GM12878 (cell line): ENCODE measurements at regions not wholly inside any gene's neighbourhood (a gene's known extent, or its start where the extent isn't known, plus 50 kb on each side); places are given as distances from the start of the nearest gene placed in this dataset.

Source experiments
- ATAC-seq: fragments of 200-7000 bp; cut with Tn5 transposase; 3 replicates; pipeline ENCODE4 v1.9.1; 2020; ENCODE audit warnings: mild to moderate bottlenecking, moderate library complexity
- BruUV-seq: library from RNA; stranded (reverse); fragments of 400-500 nt; replicated peaks from 2 replicates; lab custom pipeline; 2021; lab: Mats Ljungman, UMichigan
- CTCF ChIA-PET: fragments of 300-600 bp; sonication (Branson Sonifier 250); formaldehyde crosslinking; extraction: SDS; loops from one replicate; lab custom pipeline; 2021; ENCODE audit warnings: inconsistent platforms; lab: Yijun Ruan, JAX
- POLR2A ChIA-PET: fragments of 350-600 bp; formaldehyde crosslinking; extraction: SDS; loops from one replicate; lab custom pipeline; 2021; ENCODE audit warnings: inconsistent platforms; lab: Charles Lee
- RAD21 ChIA-PET: fragments of 300-600 bp; sonication (Branson Sonifier 250); formaldehyde crosslinking; loops from one replicate; lab custom pipeline; 2023; ENCODE audit warnings: antibody characterized with exemption; ENCODE audit not compliant: unreplicated experiment; lab: Charles Lee
- SMC1A ChIA-PET: fragments of 300-600 bp; sonication (Branson Sonifier 250); formaldehyde crosslinking; loops from one replicate; lab custom pipeline; 2023; ENCODE audit not compliant: unreplicated experiment, uncharacterized antibody; lab: Charles Lee
- DNase-seq: peaks from one replicate; pipeline ENCODE4 v3.0.0-alpha.2; 2011; ENCODE audit warnings: low read depth, low spot score
- FAIRE-seq: peaks from 3 replicates; lab custom pipeline; 2011; peaks lifted over from hg19 to GRCh38; lab: Jason Lieb, UNC
- H2AFZ ChIP-seq: 2 replicates; pipeline ENCODE4 v1.6.0; 2011; ENCODE audit warnings: low read depth, low read length, control low read depth; ENCODE audit not compliant: control insufficient read depth
- H3K27ac ChIP-seq: 2 replicates; pipeline ENCODE4 v1.5.1; 2011; ENCODE audit warnings: control low read depth; ENCODE audit not compliant: control insufficient read depth, insufficient read depth
- H3K27me3 ChIP-seq, 2 experiments: replicated peaks in 1 of 2; 2 replicates each; pipeline versions ENCODE4 v1.6.0 to v1.6.1; 2011; ENCODE audit warnings: low read length in 1 of 2; ENCODE audit not compliant: control insufficient read depth in 2 of 2, insufficient read depth in 2 of 2
- H3K36me3 ChIP-seq, 2 experiments: 2 replicates each; pipeline ENCODE4 v1.5.1; 2011; ENCODE audit warnings: low read length in 1 of 2; ENCODE audit not compliant: control insufficient read depth in 2 of 2, insufficient read depth in 2 of 2
- H3K4me1 ChIP-seq: 2 replicates; pipeline ENCODE4 v1.6.1; 2011; ENCODE audit warnings: mild to moderate bottlenecking, low read length, moderate library complexity, mixed read lengths; ENCODE audit not compliant: control insufficient read depth, insufficient read depth
- H3K4me2 ChIP-seq: 2 replicates; pipeline ENCODE4 v1.6.0; 2011; ENCODE audit warnings: control low read depth; ENCODE audit not compliant: control insufficient read depth, insufficient read depth
- H3K4me3 ChIP-seq: fragments of 200-600 bp; sonication (generic); 2 replicates; pipeline ENCODE4 v1.5.1; 2016
- H3K79me2 ChIP-seq: 2 replicates; pipeline ENCODE4 v1.6.0; 2011; ENCODE audit warnings: low read length; ENCODE audit not compliant: control insufficient read depth, insufficient read depth
- H3K9ac ChIP-seq: 2 replicates; pipeline ENCODE4 v1.8.0; 2011; ENCODE audit warnings: low read length, control low read depth, mixed read lengths; ENCODE audit not compliant: control insufficient read depth, insufficient read depth
- H3K9me3 ChIP-seq: replicated peaks from 3 replicates; pipeline ENCODE4 v1.5.1; 2011; ENCODE audit warnings: mild to moderate bottlenecking, low read length; ENCODE audit not compliant: control insufficient read depth, insufficient read depth
- H4K20me1 ChIP-seq: 2 replicates; pipeline ENCODE4 v1.6.0; 2011; ENCODE audit not compliant: control insufficient read depth, insufficient read depth
- BMI1 ChIP-seq: fragments of 450-650 bp; IDR thresholded peaks from 2 replicates; pipeline ENCODE4 v1.6.1; 2016; ENCODE audit warnings: mild to moderate bottlenecking, moderate library complexity, borderline replicate concordance
- JUND ChIP-seq: IDR thresholded peaks from 2 replicates; pipeline ENCODE4 v1.6.1; 2012; ENCODE audit warnings: low read depth, mild to moderate bottlenecking, low read length, improper control_type of control experiment, moderate library complexity
- MTA3 ChIP-seq: IDR thresholded peaks from 2 replicates; pipeline ENCODE4 v1.6.1; 2012; ENCODE audit warnings: low read length, inconsistent platforms, borderline replicate concordance
- RFX5 ChIP-seq: IDR thresholded peaks from 2 replicates; pipeline ENCODE4 v1.6.1; 2011; ENCODE audit warnings: low read depth, low read length, improper control_type of control experiment
- SREBF2 ChIP-seq: IDR thresholded peaks from 2 replicates; pipeline ENCODE4 v1.6.1; 2012; ENCODE audit warnings: mild to moderate bottlenecking, low read length
- WGBS: methylation state at CpG from one replicate; pipeline ENCODE4 v1.1.6; 2016; ENCODE audit warnings: low lambda C conversion rate; ENCODE audit not compliant: insufficient replicate concordance, insufficient coverage; ENCODE audit errors: missing lambda C conversion rate; 5-methylcytosine and 5-hydroxymethylcytosine counted together
- in situ Hi-C: fragments of 300-500 bp; cut with MboI; formaldehyde crosslinking; loops from 9 replicates; pipeline ENCODE4 v1.14.3; 2018; ENCODE audit warnings: mixed read lengths
- intact Hi-C: fragments of 100-400 bp; cut with micrococcal nuclease; formaldehyde crosslinking; loops from one replicate; pipeline ENCODE4 v1.14.2; 2022; ENCODE audit not compliant: unreplicated experiment
- TF ChIP-seq, protein P1 (sequence below): fragments of 450-650 bp; IDR thresholded peaks from 2 replicates; pipeline ENCODE4 v1.6.1; 2018; ENCODE audit warnings: borderline replicate concordance, mild to moderate bottlenecking; ENCODE audit not compliant: partially characterized antibody
- TF ChIP-seq, protein P2 (sequence below): fragments of 450-650 bp; IDR thresholded peaks from 2 replicates; pipeline ENCODE4 v1.6.1; 2017; ENCODE audit warnings: mild to moderate bottlenecking, low read depth, inconsistent platforms; ENCODE audit not compliant: poor library complexity, severe bottlenecking
- TF ChIP-seq, protein P3 (sequence below): fragments of 450-650 bp; IDR thresholded peaks from 2 replicates; pipeline ENCODE4 v1.6.1; 2016; ENCODE audit warnings: mild to moderate bottlenecking, moderate library complexity, borderline replicate concordance

DNA sequence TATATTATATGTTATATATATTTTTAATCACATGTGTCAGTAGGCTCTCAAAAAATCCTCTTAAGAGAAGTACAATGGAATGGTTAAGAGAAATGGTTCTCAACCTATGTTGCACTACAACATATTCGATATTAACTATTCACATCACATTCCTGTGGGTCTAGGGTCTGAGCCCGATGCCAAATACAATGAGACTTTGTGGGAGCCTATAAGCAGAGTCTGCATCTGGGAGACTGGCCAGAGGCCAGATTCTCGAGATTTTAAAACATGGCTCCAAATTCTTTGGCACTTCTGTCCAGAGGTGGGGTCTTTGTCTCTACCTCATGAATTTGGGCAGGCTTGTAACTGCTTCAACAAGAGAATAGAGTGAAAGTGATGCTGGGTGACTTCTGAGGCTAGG is 79.4 kb upstream of the NBEA start:
- Histone ChIP-seq H3K4me3 (no peak overlapping the region), H3K27ac (no peak overlapping the region), H3K9ac (no peak overlapping the region), H4K20me1 (no peaks in the 10 kb centered on the region), H3K4me2 (no peak overlapping the region), H3K4me1 (no peaks in the 10 kb centered on the region), H3K9me3 (no peaks in the 10 kb centered on the region), H3K36me3 (no peaks in the 10 kb centered on the region), H3K27me3 (no peaks in the 10 kb centered on the region), H3K79me2 (no peaks in the 10 kb centered on the region), H2AFZ (no peak overlapping the region)
- 13% methylated on average over 3 of the region's 3 CpGs for WGBS
- ATAC-seq (no peak), FAIRE-seq (no peak), DNase-seq (no peak)
- TF ChIP-seq, protein P1, sequence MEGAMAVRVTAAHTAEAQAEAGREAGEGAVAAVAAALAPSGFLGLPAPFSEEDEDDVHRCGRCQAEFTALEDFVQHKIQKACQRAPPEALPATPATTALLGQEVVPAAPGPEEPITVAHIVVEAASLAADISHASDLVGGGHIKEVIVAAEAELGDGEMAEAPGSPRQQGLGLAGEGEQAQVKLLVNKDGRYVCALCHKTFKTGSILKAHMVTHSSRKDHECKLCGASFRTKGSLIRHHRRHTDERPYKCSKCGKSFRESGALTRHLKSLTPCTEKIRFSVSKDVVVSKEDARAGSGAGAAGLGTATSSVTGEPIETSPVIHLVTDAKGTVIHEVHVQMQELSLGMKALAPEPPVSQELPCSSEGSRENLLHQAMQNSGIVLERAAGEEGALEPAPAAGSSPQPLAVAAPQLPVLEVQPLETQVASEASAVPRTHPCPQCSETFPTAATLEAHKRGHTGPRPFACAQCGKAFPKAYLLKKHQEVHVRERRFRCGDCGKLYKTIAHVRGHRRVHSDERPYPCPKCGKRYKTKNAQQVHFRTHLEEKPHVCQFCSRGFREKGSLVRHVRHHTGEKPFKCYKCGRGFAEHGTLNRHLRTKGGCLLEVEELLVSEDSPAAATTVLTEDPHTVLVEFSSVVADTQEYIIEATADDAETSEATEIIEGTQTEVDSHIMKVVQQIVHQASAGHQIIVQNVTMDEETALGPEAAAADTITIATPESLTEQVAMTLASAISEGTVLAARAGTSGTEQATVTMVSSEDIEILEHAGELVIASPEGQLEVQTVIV: no peak
- TF ChIP-seq BMI1: no peak
- no peak for TF ChIP-seq MTA3
- no peak for TF ChIP-seq RFX5
- no peak for TF ChIP-seq SREBF2
- TF ChIP-seq, protein P2, sequence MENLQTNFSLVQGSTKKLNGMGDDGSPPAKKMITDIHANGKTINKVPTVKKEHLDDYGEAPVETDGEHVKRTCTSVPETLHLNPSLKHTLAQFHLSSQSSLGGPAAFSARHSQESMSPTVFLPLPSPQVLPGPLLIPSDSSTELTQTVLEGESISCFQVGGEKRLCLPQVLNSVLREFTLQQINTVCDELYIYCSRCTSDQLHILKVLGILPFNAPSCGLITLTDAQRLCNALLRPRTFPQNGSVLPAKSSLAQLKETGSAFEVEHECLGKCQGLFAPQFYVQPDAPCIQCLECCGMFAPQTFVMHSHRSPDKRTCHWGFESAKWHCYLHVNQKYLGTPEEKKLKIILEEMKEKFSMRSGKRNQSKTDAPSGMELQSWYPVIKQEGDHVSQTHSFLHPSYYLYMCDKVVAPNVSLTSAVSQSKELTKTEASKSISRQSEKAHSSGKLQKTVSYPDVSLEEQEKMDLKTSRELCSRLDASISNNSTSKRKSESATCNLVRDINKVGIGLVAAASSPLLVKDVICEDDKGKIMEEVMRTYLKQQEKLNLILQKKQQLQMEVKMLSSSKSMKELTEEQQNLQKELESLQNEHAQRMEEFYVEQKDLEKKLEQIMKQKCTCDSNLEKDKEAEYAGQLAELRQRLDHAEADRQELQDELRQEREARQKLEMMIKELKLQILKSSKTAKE: no peak
- TF ChIP-seq JUND: no peak
- TF ChIP-seq, protein P3, sequence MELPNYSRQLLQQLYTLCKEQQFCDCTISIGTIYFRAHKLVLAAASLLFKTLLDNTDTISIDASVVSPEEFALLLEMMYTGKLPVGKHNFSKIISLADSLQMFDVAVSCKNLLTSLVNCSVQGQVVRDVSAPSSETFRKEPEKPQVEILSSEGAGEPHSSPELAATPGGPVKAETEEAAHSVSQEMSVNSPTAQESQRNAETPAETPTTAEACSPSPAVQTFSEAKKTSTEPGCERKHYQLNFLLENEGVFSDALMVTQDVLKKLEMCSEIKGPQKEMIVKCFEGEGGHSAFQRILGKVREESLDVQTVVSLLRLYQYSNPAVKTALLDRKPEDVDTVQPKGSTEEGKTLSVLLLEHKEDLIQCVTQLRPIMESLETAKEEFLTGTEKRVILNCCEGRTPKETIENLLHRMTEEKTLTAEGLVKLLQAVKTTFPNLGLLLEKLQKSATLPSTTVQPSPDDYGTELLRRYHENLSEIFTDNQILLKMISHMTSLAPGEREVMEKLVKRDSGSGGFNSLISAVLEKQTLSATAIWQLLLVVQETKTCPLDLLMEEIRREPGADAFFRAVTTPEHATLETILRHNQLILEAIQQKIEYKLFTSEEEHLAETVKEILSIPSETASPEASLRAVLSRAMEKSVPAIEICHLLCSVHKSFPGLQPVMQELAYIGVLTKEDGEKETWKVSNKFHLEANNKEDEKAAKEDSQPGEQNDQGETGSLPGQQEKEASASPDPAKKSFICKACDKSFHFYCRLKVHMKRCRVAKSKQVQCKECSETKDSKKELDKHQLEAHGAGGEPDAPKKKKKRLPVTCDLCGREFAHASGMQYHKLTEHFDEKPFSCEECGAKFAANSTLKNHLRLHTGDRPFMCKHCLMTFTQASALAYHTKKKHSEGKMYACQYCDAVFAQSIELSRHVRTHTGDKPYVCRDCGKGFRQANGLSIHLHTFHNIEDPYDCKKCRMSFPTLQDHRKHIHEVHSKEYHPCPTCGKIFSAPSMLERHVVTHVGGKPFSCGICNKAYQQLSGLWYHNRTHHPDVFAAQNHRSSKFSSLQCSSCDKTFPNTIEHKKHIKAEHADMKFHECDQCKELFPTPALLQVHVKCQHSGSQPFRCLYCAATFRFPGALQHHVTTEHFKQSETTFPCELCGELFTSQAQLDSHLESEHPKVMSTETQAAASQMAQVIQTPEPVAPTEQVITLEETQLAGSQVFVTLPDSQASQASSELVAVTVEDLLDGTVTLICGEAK: no peak
- ChIA-PET POLR2A (no interaction called here), RAD21 (no interaction called here), CTCF (no interaction called here), SMC1A (no interaction called here)
- in situ Hi-C loops (no loop called here), intact Hi-C loops (no loop called here)
- no TSS peak for BruUV-seq
